ENCODE measurements at regions not wholly inside any gene's neighbourhood (a gene's known extent, or its start where the extent isn't known, plus 50 kb on each side); places are given as distances from the start of the nearest gene placed in this dataset.

DNA sequence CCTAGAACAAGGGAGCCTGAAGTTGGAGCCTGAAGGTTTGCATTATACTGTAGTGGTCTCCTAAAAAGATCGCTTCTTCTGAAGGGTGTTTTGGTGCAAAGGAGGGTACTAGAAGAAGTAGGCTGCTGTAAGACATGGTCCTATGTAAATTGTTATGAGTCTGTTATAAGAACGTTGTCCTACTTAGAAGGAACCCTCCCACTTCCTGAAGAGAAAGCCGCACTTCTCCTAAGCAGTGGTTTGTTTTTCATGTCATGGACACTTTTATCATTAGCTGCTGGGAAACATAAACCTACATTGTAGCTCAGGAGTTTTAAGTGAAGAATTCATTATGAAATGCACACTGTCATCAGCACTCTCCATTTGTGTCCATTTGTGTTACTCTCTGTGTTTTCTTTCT, 129.1 kb upstream of the ITGB1 start:
- no TSS peak for BruUV-seq (replicated peaks)
- intact Hi-C loops (cut with micrococcal nuclease; ENCODE audit: unreplicated experiment): no loop called here
- no peak for TF ChIP-seq EZH2 (IDR thresholded peaks at IDR 0.05; ENCODE audit: borderline replicate concordance, low read depth, low read length, poor library complexity, severe bottlenecking)
- TF ChIP-seq, protein P1, sequence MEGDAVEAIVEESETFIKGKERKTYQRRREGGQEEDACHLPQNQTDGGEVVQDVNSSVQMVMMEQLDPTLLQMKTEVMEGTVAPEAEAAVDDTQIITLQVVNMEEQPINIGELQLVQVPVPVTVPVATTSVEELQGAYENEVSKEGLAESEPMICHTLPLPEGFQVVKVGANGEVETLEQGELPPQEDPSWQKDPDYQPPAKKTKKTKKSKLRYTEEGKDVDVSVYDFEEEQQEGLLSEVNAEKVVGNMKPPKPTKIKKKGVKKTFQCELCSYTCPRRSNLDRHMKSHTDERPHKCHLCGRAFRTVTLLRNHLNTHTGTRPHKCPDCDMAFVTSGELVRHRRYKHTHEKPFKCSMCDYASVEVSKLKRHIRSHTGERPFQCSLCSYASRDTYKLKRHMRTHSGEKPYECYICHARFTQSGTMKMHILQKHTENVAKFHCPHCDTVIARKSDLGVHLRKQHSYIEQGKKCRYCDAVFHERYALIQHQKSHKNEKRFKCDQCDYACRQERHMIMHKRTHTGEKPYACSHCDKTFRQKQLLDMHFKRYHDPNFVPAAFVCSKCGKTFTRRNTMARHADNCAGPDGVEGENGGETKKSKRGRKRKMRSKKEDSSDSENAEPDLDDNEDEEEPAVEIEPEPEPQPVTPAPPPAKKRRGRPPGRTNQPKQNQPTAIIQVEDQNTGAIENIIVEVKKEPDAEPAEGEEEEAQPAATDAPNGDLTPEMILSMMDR (conservative IDR thresholded peaks at IDR 0.05; ENCODE audit: low read depth, low read length): no peak

GRCh38 chr10:33086100-33086499, 128.1 kb upstream of the ITGB1 start:
- intact Hi-C loops (cut with micrococcal nuclease; ENCODE audit: unreplicated experiment): no loop called here
- POLR2A ChIA-PET (ENCODE audit: low non-redundant PET): no interaction called here
- BruUV-seq (replicated peaks): no TSS peak
- CTCF ChIA-PET: no interaction called here
- DNase-seq (ENCODE audit: low spot score): no peak
- no peaks in the 10 kb centered on the region for H3K27me3 ChIP-seq (replicated peaks; ENCODE audit: insufficient read depth, low read depth, low read length, poor library complexity)
- no peak for TF ChIP-seq EZH2 (IDR thresholded peaks at IDR 0.05; ENCODE audit: borderline replicate concordance, low read depth, low read length, poor library complexity, severe bottlenecking)
- TF ChIP-seq, protein P1 (conservative IDR thresholded peaks at IDR 0.05; ENCODE audit: low read depth, low read length): no peak
- no peaks in the 10 kb centered on the region for H3K4me1 ChIP-seq (ENCODE audit: insufficient read depth, low read length, poor library complexity, severe bottlenecking)
- H3K9me3 ChIP-seq (ENCODE audit: low read depth, low read length, poor library complexity, severe bottlenecking): no peaks in the 10 kb centered on the region
- H3K36me3 ChIP-seq (ENCODE audit: insufficient read depth, low read length, poor library complexity, severe bottlenecking): no peaks in the 10 kb centered on the region
- H3K27ac ChIP-seq (ENCODE audit: low read depth, low read length, poor library complexity, severe bottlenecking): no peak overlapping the region
- no peak overlapping the region for H3K4me3 ChIP-seq (ENCODE audit: low read depth, low read length, poor library complexity, severe bottlenecking)

More for the DNA sequence above, 129.1 kb upstream of the ITGB1 start:
- CTCF ChIA-PET: no interaction called here
- H3K27me3 ChIP-seq (replicated peaks; ENCODE audit: insufficient read depth, low read depth, low read length, poor library complexity): no peaks in the 10 kb centered on the region
- no peaks in the 10 kb centered on the region for H3K9me3 ChIP-seq (ENCODE audit: low read depth, low read length, poor library complexity, severe bottlenecking)
- POLR2A ChIA-PET (ENCODE audit: low non-redundant PET): no interaction called here
- DNase-seq (ENCODE audit: low spot score): no peak
- no peak overlapping the region for H3K4me3 ChIP-seq (ENCODE audit: low read depth, low read length, poor library complexity, severe bottlenecking)
- no peaks in the 10 kb centered on the region for H3K4me1 ChIP-seq (ENCODE audit: insufficient read depth, low read length, poor library complexity, severe bottlenecking)
- no peak overlapping the region for H3K27ac ChIP-seq (ENCODE audit: low read depth, low read length, poor library complexity, severe bottlenecking)
- H3K36me3 ChIP-seq (ENCODE audit: insufficient read depth, low read length, poor library complexity, severe bottlenecking): no peaks in the 10 kb centered on the region

- intact Hi-C loops (cut with micrococcal nuclease; ENCODE audit: unreplicated experiment): no loop called here
- ChIA-PET POLR2A (ENCODE audit: low non-redundant PET) (no interaction called here), CTCF (no interaction called here)
- BruUV-seq (replicated peaks): no TSS peak
- Histone ChIP-seq H3K27ac (ENCODE audit: low read depth, low read length, poor library complexity, severe bottlenecking) (no peak overlapping the region), H3K4me1 (ENCODE audit: insufficient read depth, low read length, poor library complexity, severe bottlenecking) (no peaks in the 10 kb centered on the region), H3K4me3 (ENCODE audit: low read depth, low read length, poor library complexity, severe bottlenecking) (no peak overlapping the region), H3K9me3 (ENCODE audit: low read depth, low read length, poor library complexity, severe bottlenecking) (no peaks in the 10 kb centered on the region), H3K27me3 (replicated peaks; ENCODE audit: insufficient read depth, low read depth, low read length, poor library complexity) (no peaks in the 10 kb centered on the region), H3K36me3 (ENCODE audit: insufficient read depth, low read length, poor library complexity, severe bottlenecking) (no peaks in the 10 kb centered on the region)
- TF ChIP-seq, protein P1 (conservative IDR thresholded peaks at IDR 0.05; ENCODE audit: low read depth, low read length): no peak
- no peak for TF ChIP-seq EZH2 (IDR thresholded peaks at IDR 0.05; ENCODE audit: borderline replicate concordance, low read depth, low read length, poor library complexity, severe bottlenecking)
- no peak for DNase-seq (ENCODE audit: low spot score)
These were observed 127.3 kb upstream of the ITGB1 start for GRCh38 chr10:33085313-33085833.
